MCF 10A (cell line): ENCODE measurements at regions not wholly inside any gene's neighbourhood (a gene's known extent, or its start where the extent isn't known, plus 50 kb on each side); places are given as distances from the start of the nearest gene placed in this dataset.

ENCODE experiments used
- BruUV-seq: library from RNA; stranded (reverse); fragments of 400-500 nt; replicated peaks from 2 replicates; lab custom pipeline; 2021; lab: Mats Ljungman, UMichigan
- CTCF ChIA-PET: fragments of 300-600 bp; sonication (Branson Sonifier 250); formaldehyde crosslinking; extraction: SDS; loops from one replicate; lab custom pipeline; 2021; ENCODE audit warnings: antibody characterized with exemption, inconsistent platforms; lab: Yijun Ruan, JAX
- POLR2A ChIA-PET: fragments of 300-600, 350-650 bp; sonication (Branson Sonifier 250); formaldehyde crosslinking; extraction: SDS; loops from one replicate; lab custom pipeline; 2020; ENCODE audit warnings: antibody characterized with exemption, inconsistent platforms; lab: Yijun Ruan, JAX
- DNase-seq: peaks from one replicate; pipeline ENCODE4 v3.0.0-alpha.2; 2018; ENCODE audit not compliant: unreplicated experiment
- H3K27ac Mint-ChIP-seq: one replicate; pipeline ENCODE4 v1.8.0; 2022; ENCODE audit warnings: mild to moderate bottlenecking, low read depth, mixed read lengths; ENCODE audit not compliant: unreplicated experiment
- H3K27me3 Mint-ChIP-seq: one replicate; pipeline ENCODE4 v1.8.0; 2022; ENCODE audit warnings: mixed read lengths; ENCODE audit not compliant: insufficient read depth, unreplicated experiment
- H3K36me3 Mint-ChIP-seq: one replicate; pipeline ENCODE4 v1.8.0; 2022; ENCODE audit warnings: mild to moderate bottlenecking, moderate library complexity, mixed read lengths; ENCODE audit not compliant: insufficient read depth, unreplicated experiment
- H3K4me1 Mint-ChIP-seq: one replicate; pipeline ENCODE4 v1.8.0; 2022; ENCODE audit warnings: mixed read lengths; ENCODE audit not compliant: insufficient read depth, unreplicated experiment
- H3K4me3 Mint-ChIP-seq: one replicate; pipeline ENCODE4 v1.8.0; 2022; ENCODE audit warnings: mild to moderate bottlenecking, moderate library complexity, mixed read lengths; ENCODE audit not compliant: unreplicated experiment
- H3K9me3 Mint-ChIP-seq: one replicate; pipeline ENCODE4 v1.8.0; 2022; ENCODE audit warnings: mixed read lengths; ENCODE audit not compliant: unreplicated experiment
- intact Hi-C: fragments of 100-400 bp; cut with micrococcal nuclease; formaldehyde crosslinking; loops from 2 replicates; pipeline ENCODE4 v1.14.1; 2022
- TF ChIP-seq, protein P1 (sequence below): fragments of 200-600 bp; IDR thresholded peaks from one replicate; pipeline ENCODE4 v1.8.0; 2022; ENCODE audit warnings: antibody characterized with exemption, mild to moderate bottlenecking; ENCODE audit not compliant: unreplicated experiment

DNA sequence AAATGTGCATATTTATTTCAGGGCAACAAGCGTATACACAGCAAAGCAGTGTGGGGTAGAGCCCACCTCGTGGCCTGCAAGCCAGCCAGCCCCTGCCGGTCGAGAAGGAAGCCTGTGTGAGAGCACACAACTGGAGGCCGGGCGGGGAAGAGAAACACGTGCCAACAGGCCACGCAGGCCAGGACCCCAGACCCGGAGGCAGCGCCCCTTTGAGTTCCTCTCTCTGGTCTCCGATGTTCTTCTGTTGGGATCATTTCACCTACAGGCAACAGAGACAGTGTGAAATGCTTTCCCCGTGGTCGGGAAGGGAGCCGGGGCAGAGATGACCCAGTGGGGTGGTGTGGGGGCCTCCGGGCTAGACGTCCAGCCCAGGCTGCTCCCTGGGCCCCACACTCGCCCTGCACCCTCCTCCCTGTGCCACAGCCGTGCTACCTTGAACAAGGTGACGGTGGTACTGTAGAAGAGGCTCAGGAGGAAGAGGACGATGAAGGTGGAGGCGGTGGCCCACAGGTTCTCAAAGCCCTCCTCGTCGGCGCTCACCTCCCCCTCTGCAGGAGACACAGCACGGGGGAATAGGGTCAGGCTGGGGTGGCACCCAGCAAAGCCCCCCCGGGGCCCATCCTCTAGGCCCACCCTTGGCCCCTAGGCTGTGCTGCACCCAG, 325.5 kb downstream of the TMEM121 start:
- intact Hi-C loops: no loop called here
- TF ChIP-seq, protein P1, sequence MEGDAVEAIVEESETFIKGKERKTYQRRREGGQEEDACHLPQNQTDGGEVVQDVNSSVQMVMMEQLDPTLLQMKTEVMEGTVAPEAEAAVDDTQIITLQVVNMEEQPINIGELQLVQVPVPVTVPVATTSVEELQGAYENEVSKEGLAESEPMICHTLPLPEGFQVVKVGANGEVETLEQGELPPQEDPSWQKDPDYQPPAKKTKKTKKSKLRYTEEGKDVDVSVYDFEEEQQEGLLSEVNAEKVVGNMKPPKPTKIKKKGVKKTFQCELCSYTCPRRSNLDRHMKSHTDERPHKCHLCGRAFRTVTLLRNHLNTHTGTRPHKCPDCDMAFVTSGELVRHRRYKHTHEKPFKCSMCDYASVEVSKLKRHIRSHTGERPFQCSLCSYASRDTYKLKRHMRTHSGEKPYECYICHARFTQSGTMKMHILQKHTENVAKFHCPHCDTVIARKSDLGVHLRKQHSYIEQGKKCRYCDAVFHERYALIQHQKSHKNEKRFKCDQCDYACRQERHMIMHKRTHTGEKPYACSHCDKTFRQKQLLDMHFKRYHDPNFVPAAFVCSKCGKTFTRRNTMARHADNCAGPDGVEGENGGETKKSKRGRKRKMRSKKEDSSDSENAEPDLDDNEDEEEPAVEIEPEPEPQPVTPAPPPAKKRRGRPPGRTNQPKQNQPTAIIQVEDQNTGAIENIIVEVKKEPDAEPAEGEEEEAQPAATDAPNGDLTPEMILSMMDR: no peak
- Mint-ChIP-seq H3K9me3 (peaks cover 23% of the 10 kb centered on the region), H3K36me3 (peaks cover 7% of the 10 kb centered on the region), H3K27ac (no peak overlapping the region), H3K4me3 (no peak overlapping the region), H3K4me1 (no peaks in the 10 kb centered on the region), H3K27me3 (no peaks in the 10 kb centered on the region)
- no TSS peak for BruUV-seq
- DNase-seq: no peak
- ChIA-PET CTCF (no interaction called here), POLR2A (no interaction called here)

- H3K9me3 Mint-ChIP-seq: peaks cover 21% of the 10 kb centered on the region
- no peaks in the 10 kb centered on the region for H3K27me3 Mint-ChIP-seq
- peaks cover 7% of the 10 kb centered on the region for H3K36me3 Mint-ChIP-seq
- DNase-seq: no peak
- TF ChIP-seq, protein P1: no peak
- no peaks in the 10 kb centered on the region for H3K4me1 Mint-ChIP-seq
- ChIA-PET CTCF (no interaction called here), POLR2A (no interaction called here)
- H3K4me3 Mint-ChIP-seq: no peak overlapping the region
- BruUV-seq: no TSS peak
- no peak overlapping the region for H3K27ac Mint-ChIP-seq
- intact Hi-C loops: no loop called here
Observed at GRCh38 chr14:105852378-105853088, 326.1 kb downstream of the TMEM121 start.

DNA sequence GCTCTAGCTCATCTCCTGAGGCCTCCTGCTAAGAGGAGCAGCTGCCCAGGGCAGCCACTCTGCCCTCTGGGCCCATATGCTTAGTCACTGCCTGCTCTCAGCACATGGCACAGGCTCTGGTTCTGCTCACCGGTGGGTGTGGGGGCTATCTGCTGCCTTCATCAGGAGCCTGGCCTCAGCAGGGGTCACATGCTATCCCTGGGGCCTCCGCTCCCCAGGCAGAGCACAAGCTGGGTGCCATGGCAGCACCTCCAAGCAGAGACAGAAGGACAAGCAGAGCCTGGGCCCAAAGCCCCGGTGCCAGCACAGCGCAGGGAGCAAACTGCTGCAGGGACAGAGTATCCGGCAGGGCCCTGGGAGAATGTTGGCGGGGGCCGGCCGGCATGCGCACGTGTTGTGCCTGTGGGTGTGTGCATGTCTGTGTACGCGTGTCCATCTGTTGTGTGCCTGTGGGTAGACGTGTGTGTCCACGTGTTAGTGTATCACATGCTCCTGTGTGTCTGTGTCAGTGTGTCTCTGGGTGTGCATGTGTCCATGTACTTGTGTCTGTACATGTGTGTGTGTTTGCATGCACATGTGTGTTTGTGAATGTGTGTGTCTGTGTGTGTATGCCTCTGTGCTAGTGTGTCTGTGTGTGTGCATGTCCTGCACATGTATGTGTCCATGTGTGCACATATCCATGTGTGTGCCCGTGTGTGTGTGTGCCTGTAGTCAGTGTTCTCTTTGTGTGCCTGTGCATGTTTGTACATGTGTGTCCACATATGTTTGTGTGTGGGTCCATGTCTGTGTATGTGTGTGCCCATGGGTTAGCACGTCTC, 326.9 kb downstream of the TMEM121 start:
- Mint-ChIP-seq H3K36me3 (peaks cover 7% of the 10 kb centered on the region), H3K9me3 (peaks cover 13% of the 10 kb centered on the region), H3K4me3 (no peak overlapping the region), H3K27ac (no peak overlapping the region), H3K27me3 (no peaks in the 10 kb centered on the region), H3K4me1 (no peaks in the 10 kb centered on the region)
- no peak for DNase-seq
- TF ChIP-seq, protein P1: no peak
- intact Hi-C loops: no loop called here
- ChIA-PET CTCF (no interaction called here), POLR2A (no interaction called here)
- BruUV-seq: no TSS peak
